CD4-positive, alpha-beta T cell treated with Interleukin-4 for 1 hour (primary cell): ENCODE measurements at regions not wholly inside any gene's neighbourhood (a gene's known extent, or its start where the extent isn't known, plus 50 kb on each side); places are given as distances from the start of the nearest gene placed in this dataset.

Experiments
- DNase-seq, 2 donors: peaks; one replicate each; pipeline ENCODE4 v3.0.0-alpha.2; 2020 to 2022

DNA sequence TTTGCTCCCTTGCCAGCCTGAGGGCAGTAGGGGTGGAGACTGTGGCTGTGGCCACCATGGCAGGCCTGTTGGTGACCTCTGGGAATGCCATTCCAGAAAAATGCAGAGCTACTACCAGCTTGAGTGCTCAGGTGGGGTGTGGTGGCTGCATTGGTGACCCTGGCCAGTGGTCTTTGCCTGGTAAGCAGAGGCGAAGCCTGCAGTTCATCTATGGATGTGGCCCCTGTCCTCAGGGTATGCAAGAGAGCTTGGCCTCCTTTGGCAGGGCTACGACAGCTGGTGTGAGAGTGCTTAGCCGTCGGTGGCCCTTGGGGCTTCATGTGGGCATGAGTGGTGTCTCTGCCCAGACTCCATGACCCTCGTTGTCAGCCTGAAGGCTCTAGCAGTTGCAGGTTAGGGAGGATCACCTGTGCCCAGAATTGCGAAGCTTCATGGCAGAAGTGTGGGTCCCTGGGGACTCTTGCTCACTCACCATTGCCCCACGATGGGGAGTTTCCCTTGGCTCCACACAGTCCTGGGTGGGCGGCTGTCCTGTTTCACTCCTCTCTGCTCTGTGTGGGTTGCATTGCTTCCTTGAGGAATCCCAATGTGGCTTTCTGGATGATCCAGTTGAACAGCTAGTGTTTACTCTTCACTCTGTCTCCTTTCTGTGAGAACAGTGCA lies 117.9 kb upstream of the CDH12 start:
- no peak for DNase-seq

DNA sequence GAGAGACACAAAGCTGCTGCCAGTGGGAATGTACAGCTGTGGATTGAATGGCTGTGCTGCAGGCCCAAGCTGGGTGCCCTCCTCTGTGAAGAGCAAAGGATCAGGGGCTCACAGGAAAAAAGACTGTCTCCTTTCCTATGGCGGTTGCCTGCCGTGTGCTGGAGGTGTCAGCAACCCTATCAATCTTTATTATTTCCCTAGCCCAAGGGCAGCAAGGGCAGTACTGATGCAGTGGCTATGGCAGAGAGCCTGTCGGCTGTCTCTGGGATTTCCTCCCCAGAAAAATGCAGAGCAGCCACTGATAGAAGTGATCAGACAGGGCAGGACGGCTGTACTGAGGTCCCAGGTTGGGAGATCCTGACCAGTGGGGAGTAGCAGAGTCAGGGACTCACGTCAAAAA lies 117.3 kb upstream of the CDH12 start:
- DNase-seq: no peak

DNA sequence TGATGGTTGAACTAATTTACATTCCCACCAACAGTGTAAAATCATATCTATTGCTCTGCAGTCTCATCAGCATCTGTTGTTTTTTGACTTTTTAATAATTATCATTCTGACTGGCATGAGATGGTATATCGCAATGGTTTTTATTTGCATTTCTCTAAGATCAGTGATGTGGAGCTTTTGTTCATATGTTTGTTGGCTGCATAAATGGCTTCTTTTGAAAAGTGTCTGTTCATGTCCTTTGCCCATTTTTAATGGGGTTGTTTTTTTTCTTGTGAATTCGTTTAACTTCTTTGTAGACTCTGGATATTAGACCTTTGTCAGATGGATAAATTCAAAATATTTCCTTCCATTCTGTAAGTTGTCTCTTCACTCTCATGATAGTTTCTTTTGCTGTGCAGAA lies 115.2 kb upstream of the CDH12 start:
- no peak for DNase-seq

DNA sequence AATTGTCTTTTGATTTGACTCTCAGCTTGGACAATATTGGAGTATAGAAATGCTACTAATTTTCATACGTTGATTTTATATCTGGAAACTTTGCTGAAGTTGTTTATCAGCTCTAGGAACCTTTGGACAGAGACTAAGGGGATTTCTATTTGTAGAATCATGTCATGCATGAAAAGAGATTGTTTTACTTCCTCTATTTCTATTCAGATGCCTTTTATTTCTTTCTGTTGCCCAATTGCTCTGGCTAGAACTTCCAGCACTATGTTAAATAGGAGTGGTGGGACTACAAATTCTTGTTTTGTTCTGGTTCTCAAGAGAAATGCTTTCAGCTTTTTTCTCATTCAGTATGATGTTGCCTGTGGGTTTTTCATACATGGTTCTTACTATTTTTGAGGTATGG lies 112.8 kb upstream of the CDH12 start:
- DNase-seq: no peak

DNA sequence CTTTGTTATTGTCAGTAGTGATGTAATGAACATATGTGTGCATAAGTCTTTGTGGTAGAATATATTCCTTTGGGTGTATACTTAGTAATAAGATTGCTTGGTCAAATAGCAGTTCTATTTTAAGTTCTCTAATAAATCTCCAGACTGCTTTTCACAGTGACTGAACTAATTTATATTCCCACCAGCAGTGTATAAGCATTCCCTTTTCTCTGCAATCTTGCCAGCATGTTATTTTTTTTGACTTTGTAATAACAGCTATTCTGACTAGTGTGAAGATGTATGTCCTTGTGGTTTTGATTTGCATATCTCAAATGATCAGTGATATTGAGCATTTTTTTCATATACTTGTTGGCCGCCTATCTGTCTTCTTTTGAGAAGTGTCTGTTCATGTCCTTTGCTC lies 111.5 kb upstream of the CDH12 start:
- DNase-seq: no peak

DNA sequence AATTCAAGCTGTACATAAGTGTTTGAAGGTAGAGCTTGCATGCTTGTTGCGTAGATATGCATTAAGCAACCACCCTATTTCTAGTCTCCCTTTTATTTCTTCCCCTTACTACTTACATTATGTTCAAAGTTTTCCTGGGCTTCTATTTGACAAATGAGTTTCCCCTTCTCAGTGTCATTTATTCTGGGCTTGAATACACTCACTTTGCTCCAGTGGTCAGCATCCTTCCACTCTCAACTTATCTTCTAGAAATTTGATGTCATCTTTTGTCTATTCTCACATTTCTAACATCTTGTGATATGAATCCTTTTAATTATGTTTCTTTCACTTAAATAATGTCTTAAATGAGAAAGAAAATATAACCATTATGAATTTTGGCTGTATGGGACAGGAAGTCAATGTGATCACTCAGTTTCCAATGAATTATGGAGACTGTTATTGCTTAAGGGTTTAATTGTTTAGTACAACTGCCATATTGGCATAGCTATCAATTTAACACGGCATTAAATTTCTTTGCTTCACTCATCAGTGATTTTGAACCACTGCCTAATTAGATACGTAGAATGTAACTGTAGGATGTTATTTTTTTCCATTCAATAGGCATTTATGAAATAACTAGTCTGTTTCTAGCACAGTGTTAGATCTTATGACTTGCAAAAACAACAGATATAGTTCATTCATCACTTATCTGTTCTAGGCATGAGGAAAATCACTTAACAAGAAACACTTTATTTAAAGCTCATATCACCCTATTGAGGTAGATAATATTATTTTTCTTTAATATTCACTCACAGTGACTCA lies 105.5 kb upstream of the CDH12 start:
- DNase-seq: no peak

DNA sequence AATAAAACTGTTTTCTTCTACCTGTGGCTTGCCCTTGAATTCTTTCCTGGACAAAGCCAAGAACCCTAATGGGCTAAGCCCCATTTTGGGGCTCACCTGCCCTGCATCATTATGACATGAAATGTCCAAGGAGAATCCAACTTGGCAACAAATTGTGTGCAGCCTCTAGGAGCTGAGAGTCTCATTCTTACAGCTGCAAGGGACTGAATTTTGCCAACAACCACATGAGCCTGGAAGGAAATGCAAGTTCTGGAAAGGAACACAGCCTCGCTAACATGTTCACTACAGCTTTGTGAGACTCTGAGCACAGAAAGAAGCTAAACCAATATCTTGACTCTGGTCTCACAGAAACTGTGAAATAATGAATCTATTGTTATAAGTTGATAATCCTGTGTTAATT lies 94.8 kb upstream of the CDH12 start:
- no peak for DNase-seq

DNA sequence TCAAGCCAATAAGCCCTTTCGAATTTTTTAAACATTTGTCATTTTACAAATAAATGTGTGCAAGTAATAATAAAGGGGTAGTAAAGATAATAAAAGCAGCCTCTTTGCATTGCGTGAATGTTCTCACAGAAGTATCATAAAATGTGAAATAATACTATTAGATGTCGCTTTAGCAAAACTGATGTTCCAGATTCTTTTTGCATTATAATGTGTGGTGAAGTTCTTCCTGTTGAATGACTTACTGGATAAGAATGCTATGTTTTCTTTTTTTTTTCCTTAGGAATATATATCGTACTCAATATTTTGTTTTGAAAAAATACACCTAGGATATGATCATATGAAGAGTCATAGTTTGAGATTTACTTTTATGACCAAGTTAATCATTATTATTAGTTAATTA lies 85.2 kb upstream of the CDH12 start:
- no peak for DNase-seq

DNA sequence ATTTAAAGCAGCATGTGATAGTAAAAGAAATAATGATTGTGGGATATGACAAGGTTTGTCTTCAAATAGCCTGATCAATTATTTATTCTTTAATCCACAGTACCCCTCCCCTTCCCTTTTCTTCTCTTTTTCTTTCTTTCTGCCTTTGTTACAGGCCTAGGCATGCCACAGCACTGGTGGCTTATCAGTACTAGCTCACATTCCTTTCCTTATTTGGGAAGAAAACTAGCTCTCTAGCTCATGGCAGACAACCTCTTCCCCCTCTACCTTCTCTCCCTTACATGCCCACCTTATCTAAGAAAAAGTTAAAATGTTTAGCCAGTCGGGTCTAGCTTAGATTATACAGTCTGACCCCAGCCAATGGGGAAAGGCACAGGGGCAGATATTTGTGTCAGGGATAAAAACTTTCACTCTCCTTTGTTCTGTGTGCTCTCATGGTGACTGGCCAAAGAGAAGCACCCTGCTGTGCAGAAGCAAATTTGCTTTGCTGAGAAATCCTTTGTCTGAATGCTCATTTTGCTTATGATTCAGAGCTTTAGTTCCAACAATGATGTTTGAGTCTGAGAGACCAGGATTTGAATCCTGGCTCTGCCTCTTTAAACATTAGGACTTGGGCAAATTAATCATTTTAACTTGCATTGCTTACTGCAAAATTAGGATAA lies 75.8 kb upstream of the CDH12 start:
- DNase-seq: no peak

DNA sequence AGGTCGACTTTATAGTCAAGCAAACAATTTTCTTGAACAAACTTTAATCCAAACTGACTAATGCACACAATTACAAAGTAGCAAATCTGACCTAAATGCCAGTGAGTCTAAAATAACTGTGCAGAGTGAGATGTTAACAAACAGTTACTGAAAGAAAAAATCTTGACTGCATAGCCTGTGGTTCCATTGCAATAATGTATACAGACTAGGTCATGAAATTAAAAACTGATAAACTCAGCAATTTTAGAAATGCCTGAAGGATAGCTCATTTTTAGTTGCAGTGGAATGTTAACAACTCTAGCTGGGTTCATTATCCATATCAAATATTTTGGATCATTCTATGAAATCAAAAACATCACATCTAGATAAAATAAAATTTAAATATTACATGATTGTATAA lies 73.4 kb upstream of the CDH12 start:
- DNase-seq: no peak

DNA sequence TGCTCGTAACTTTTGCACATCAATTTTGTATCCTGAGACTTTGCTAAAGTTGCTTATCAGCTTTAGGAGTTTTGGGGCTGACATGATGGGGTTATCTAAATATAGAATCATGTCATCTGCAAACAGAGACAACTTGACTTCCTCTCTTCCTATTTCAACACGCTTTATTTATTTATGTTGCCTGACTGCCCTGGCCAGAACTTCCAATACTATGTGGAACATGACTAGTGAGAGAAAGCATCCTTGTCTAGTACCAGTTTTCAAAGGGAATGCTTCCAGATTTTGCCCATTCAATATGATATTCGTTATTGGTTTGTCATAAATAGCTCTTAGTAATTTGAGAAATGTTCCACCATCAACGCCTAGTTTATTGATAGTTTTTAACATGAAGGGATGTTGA lies 65.4 kb upstream of the CDH12 start:
- DNase-seq: no peak

DNA sequence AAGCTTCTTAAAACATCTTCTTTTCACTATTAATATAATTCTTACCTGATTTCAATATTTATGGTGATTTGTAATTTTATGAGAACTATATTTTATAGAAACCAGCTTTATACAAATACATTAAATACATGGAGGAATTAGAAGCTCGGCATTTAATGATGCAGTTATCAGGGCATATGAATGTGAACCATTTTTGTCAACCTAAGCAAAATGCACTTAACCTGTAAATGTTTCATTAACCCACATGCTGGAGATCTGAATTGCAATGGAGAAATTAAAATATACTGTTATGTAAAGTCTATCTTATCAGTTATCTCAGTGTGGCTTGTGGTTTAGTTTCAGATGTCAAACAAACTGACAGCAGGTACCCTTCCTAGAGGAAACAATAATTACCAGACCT lies 63.2 kb upstream of the CDH12 start:
- no peak for DNase-seq

DNA sequence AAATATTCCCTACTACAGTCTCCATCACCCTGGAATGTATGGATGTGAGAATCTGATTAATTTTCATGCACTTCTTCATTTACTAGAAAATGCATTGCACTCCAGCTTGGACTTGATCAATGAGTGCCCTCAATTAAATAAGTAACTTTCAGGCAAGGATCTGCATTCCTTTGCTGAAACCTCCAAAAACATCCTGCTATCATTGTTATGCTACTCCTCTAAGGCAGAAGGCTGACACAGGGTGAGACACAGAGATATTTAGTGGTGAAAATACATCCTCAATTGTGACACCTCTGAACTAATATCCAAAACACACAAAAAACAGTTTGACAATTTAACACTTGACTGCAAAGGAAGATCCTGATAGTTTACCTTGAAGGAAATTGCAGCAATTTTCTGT lies 57.9 kb upstream of the CDH12 start:
- DNase-seq: no peak

DNA sequence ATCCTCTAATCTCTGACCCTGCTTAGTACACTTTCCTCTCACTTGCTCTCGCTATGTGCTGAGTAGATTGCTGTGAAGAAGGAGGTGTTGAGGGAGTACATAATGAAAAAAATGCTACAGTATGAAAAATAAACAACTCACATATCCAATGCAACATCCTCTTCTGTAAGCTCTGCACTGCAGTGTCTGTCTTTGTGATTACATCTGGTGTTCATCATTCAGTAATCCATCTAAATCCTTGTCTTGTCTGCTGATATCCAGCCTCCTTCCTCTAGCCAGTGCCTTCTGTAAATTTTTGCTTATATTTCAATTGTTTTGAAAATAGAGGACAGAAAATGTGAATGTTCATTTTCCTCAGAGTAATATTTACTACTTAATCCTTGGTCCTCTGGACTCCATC lies 57.4 kb upstream of the CDH12 start:
- no peak for DNase-seq

DNA sequence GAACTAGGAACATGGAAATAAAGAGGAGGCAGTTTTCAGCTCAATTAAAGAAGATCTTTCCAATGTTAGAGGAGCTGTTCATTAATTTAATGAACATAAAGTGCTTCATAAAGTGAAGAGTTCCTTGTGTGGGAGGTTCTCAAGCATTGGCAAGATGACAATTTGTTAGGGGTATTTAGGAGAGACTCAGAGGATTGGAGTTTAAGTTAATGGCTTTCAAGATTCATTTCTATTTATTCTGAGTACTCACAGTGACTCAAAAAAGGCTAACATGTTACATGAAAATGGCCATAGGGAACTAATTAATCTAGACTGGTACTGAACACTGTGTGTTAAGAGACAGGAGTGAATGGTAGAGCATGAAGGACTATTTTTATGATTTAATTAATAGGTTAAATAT lies 55.4 kb upstream of the CDH12 start:
- DNase-seq: no peak

DNA sequence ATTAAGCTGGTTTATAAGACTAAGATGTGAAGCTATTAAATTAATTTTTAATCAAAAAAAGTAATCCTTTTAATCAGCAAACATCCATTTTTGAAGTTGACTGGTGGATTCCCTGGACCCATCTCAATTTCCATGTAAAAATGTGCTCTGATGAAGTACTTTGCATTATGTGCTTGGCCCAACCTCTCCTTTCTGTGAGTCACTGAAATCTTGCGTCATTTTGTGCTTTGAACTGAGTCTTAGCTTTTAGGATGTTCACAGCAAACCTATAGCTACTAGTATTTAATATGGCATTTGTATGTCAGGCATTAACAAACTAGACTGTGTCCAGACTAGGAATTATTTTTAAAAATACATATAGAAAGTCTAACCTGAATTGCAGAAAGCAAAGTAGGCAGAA lies 55.0 kb upstream of the CDH12 start:
- no peak for DNase-seq
